Lung (tissue), 11 donors: ENCODE measurements at regions not wholly inside any gene's neighbourhood (a gene's known extent, or its start where the extent isn't known, plus 50 kb on each side); places are given as distances from the start of the nearest gene placed in this dataset.
"Not testable (repeated sequence)": the region's sequence is repeated elsewhere in the genome, so short reads cannot be mapped to it uniquely, and the experiment has no call there.

Experiments
- ATAC-seq: fragments of 200-7000 bp; cut with Tn5 transposase; one replicate; pipeline ENCODE4 v1.9.1; 2020; ENCODE audit warnings: moderate number of reproducible peaks; ENCODE audit not compliant: insufficient read depth, low FRiP score
- DNase-seq, 3 donors: peaks; one replicate each; pipeline ENCODE4 v3.0.0-alpha.2; 2013 to 2017
- H3K27ac ChIP-seq, 2 donors: one replicate each; pipeline ENCODE4 v1.5.1; 2013; ENCODE audit warnings: mild to moderate bottlenecking in 2 of 2, moderate library complexity in 2 of 2, control low read depth in 1 of 2, inconsistent platforms in 1 of 2, low read depth in 1 of 2, low read length in 1 of 2
- H3K27me3 ChIP-seq, 3 donors: one replicate each; pipeline ENCODE4 v1.5.1; 2013; ENCODE audit warnings: low read length in 2 of 3; ENCODE audit not compliant: control insufficient read depth in 3 of 3, insufficient read depth in 3 of 3
- H3K36me3 ChIP-seq, 4 donors: one replicate each; pipeline ENCODE4 v1.5.1; 2013; ENCODE audit warnings: low read length in 4 of 4, mild to moderate bottlenecking in 1 of 4, moderate library complexity in 1 of 4; ENCODE audit not compliant: control insufficient read depth in 4 of 4, insufficient read depth in 4 of 4
- H3K4me1 ChIP-seq, 5 donors: one replicate each; pipeline ENCODE4 v1.5.1; 2013; ENCODE audit warnings: low read length in 5 of 5, mild to moderate bottlenecking in 2 of 5, moderate library complexity in 1 of 5; ENCODE audit not compliant: control insufficient read depth in 5 of 5, insufficient read depth in 5 of 5
- H3K4me3 ChIP-seq: one replicate; pipeline ENCODE4 v1.5.1; 2013; ENCODE audit warnings: mild to moderate bottlenecking, control low read depth, moderate library complexity
- H3K9ac ChIP-seq, 2 donors: one replicate each; pipeline ENCODE4 v1.5.1; 2013; ENCODE audit warnings: low read length in 2 of 2, control low read depth in 1 of 2; ENCODE audit not compliant: insufficient read depth in 1 of 2
- H3K9me3 ChIP-seq, 4 donors: one replicate each; pipeline ENCODE4 v1.5.1; 2013; ENCODE audit warnings: low read length in 3 of 4, mild to moderate bottlenecking in 1 of 4, moderate library complexity in 1 of 4; ENCODE audit not compliant: control insufficient read depth in 4 of 4, insufficient read depth in 3 of 4
- CTCF ChIP-seq: IDR thresholded peaks from 2 replicates; pipeline ENCODE4 v1.5.1; 2012; ENCODE audit warnings: mild to moderate bottlenecking; ENCODE audit errors: control extremely low read depth, extremely low read depth
- WGBS, 2 donors: extraction: QIAGEN DNeasy Blood & Tissue Kit; methylation state at CpG; one replicate each; pipeline ENCODE4 v1.1.7; 2013; 5-methylcytosine and 5-hydroxymethylcytosine counted together
- donor health status: control.
- donor health status: control.
- donor health status: Bipolar disorder and iron deficiency.
- donor health status: healthy.
- donor health status: DM: yes; HTN: yes; CAD: no.

GRCh38 chr12:68393417-68393816 is 61.3 kb upstream of the MDM1 start:
- no peak overlapping the region for H3K9ac ChIP-seq
- ATAC-seq, result no peak
- no peak for TF ChIP-seq CTCF
- H3K27me3 ChIP-seq, result no peaks in the 10 kb centered on the region
- 44 to 54% methylated on average over 4 of the region's 4 CpGs for WGBS, 2 donors
- no peaks in the 10 kb centered on the region for H3K36me3 ChIP-seq
- H3K4me1 ChIP-seq, result no peaks in the 10 kb centered on the region
- no peak for DNase-seq
- H3K4me3 ChIP-seq, result no peak overlapping the region
- no peak overlapping the region for H3K27ac ChIP-seq
- peaks cover 0 to 3% (median 1%) of the 10 kb centered on the region in 4 donors for H3K9me3 ChIP-seq

GRCh38 chr12:68397566-68398158 is 65.5 kb upstream of the MDM1 start:
- H3K9me3 ChIP-seq, result no peaks in the 10 kb centered on the region
- 77 to 87% methylated on average over 4 of the region's 4 CpGs for WGBS, 2 donors
- no peak overlapping the region for H3K27ac ChIP-seq
- no peak for ATAC-seq
- peaks cover 0 to 12% (median 0%) of the 10 kb centered on the region in 5 donors for H3K4me1 ChIP-seq
- H3K27me3 ChIP-seq, result no peaks in the 10 kb centered on the region
- H3K36me3 ChIP-seq, result no peaks in the 10 kb centered on the region
- no peak overlapping the region for H3K4me3 ChIP-seq
- no peak for TF ChIP-seq CTCF
- no peak overlapping the region for H3K9ac ChIP-seq
- DNase-seq, result no peak

DNA sequence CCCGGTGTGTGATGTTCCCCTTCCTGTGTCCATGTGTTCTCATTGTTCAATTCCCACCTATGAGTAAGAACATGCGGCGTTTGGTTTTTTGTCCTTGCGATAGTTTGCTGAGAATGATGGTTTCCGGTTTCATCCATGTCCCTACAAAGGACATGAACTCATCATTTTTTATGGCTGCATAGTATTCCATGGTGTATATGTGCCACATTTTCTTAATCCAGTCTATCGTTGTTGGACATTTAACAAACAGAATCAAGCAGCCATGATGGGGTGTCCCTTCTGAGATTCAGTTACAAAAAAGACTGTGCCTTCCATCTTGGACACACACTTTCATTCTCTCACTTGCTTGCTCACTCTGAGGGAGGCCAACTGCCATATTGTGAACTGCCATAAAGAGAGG is 66.5 kb upstream of the MDM1 start:
- peaks cover 0 to 12% (median 0%) of the 10 kb centered on the region in 5 donors for H3K4me1 ChIP-seq
- not testable (repeated sequence) for H3K27me3 ChIP-seq, ATAC-seq, H3K4me3 ChIP-seq, DNase-seq, H3K9ac ChIP-seq, H3K27ac ChIP-seq, H3K9me3 ChIP-seq, H3K36me3 ChIP-seq
- WGBS, 2 donors, result 93 to 96% methylated on average over 6 of the region's 6 CpGs

DNA sequence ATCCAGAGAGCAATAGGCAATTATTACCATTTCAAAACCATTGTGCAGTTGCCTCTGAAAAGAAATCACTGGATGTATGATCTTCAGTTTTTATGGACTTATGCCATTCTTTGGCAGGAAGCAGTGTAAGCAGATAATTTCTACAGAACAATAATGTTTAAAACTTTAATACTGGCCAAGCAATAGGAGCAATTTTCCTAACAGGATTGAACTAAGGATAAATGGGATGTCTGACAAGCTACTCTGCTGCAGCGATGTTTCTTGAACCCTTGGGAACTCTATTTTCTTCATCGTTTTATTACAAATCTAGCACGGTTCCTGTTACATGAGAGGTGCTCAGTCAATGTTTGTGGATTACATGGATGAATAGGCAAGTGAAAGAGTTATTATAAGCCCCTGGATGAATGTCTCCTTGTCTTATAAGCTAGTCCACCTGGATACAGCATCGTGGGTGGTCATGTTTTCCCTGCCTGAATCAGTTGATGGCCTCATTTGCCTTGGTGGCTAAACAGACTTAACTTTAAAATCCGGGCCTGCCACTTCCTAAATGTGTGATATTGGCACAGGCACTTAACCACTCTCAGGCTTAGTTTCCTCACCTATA is 68.2 kb upstream of the MDM1 start:
- ATAC-seq, result no peak
- Histone ChIP-seq H3K36me3 (no peaks in the 10 kb centered on the region), H3K27ac (no peak overlapping the region), H3K9me3 (no peaks in the 10 kb centered on the region), H3K9ac (no peak overlapping the region), H3K4me3 (no peak overlapping the region), H3K4me1 (peaks cover 0 to 21% (median under 1%) of the 10 kb centered on the region in 5 donors), H3K27me3 (no peaks in the 10 kb centered on the region)
- 57 to 63% methylated on average over 5 of the region's 5 CpGs for WGBS, 2 donors
- no peak for TF ChIP-seq CTCF
- DNase-seq, result peak in 2 of 3 donors; percentile 26 to 38
